ENCODE measurements at regions not wholly inside any gene's neighbourhood (a gene's known extent, or its start where the extent isn't known, plus 50 kb on each side); places are given as distances from the start of the nearest gene placed in this dataset.
"Not testable (repeated sequence)": the region's sequence is repeated elsewhere in the genome, so short reads cannot be mapped to it uniquely, and the experiment has no call there.

DNA sequence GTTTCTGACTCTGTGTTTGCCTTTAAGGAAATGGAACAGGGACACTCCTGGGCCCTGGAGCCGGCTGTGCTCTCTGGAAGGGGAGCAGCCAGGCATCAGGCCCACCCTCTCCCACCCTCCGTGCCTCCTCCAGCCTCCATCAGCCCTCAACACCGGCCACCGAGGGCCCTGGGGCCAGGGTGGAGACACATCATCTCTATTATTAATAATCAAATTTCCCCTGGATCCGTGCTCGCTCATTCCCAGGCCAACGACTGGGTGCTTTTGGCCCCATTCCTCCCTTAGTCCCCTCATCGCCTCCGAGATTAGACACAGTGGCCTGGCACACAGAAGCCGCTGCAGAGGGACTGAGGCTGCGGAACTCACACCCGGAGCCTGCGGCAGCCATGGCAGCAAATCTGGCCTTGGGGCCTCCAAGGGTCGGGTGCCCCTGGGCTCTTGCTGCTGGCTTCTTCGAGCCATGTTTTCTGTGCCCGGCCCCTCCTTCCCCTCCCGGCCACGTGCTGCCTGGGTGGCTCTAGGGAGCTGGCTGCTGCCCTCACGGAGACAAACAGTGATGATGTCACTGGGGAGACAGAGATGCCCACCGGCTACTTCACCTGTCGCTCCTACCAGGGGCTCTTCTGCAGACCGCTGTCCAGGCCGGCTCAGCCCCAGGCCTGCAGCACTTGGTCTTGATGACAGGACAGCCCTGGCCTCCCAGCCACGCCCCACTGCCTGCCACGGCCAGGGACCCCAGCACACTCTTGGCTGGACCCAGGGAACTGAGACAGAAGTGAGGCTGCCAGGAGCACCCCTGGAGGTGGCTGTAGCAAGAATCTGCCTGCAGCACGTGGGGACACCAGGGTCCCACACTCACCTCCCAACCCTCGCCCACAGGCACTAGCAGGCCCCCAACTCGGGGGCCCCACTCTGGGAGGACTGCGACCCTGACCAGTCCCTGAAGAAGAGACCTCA, 76.6 kb upstream of the PPP1R26 start:
- H3K27ac Mint-ChIP-seq, result no peak overlapping the region

DNA sequence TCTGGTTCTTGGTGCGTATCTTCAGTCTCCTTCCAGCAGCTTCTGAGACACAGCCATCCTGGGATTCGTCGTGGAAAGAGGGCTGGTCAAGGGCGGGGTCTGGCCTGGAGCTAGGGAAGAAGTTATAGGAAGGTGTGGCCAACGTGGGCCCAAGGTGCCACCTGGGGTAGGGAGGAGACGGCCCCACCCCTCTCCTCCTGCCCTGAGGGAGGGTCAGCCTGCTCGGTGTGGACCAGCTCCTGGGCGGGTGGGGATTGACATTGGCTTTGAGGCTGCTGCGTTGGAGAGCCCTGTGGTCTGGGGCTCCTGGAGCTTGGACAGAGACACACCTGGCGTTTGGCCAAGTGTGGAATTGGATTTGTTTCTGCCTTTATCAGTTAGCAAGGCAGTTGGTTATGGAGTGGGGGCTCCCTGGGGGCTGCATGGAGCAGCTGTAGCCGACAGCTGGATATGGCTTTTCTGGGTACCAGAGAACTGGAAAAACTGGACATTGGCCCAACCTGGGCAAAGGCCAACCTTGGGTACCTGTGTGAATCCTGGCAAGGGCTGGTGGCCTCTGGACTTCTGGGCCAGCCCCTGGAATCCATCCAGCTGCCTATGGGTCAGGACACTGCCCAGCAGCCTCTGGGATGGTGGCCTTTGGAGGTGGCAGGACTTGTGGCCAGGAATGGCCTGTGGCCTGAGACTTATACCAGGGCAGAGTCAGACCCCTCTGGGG, 75.7 kb upstream of the PPP1R26 start:
- peaks cover 24% of the 10 kb centered on the region for H3K27me3 Mint-ChIP-seq
- no peaks in the 10 kb centered on the region for H3K9me3 Mint-ChIP-seq
- H3K27ac Mint-ChIP-seq, result no peak overlapping the region
- DNase-seq (ENCODE audit: extremely low spot score, unreplicated experiment), result no peak
- TF ChIP-seq, protein P1, sequence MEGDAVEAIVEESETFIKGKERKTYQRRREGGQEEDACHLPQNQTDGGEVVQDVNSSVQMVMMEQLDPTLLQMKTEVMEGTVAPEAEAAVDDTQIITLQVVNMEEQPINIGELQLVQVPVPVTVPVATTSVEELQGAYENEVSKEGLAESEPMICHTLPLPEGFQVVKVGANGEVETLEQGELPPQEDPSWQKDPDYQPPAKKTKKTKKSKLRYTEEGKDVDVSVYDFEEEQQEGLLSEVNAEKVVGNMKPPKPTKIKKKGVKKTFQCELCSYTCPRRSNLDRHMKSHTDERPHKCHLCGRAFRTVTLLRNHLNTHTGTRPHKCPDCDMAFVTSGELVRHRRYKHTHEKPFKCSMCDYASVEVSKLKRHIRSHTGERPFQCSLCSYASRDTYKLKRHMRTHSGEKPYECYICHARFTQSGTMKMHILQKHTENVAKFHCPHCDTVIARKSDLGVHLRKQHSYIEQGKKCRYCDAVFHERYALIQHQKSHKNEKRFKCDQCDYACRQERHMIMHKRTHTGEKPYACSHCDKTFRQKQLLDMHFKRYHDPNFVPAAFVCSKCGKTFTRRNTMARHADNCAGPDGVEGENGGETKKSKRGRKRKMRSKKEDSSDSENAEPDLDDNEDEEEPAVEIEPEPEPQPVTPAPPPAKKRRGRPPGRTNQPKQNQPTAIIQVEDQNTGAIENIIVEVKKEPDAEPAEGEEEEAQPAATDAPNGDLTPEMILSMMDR (conservative IDR thresholded peaks at IDR 0.05), result no peak
- no peaks in the 10 kb centered on the region for H3K36me3 Mint-ChIP-seq
- no peaks in the 10 kb centered on the region for H3K4me1 Mint-ChIP-seq (ENCODE audit: unreplicated experiment)
- no peak overlapping the region for H3K4me3 Mint-ChIP-seq

More for the DNA sequence above, 76.6 kb upstream of the PPP1R26 start:
- Mint-ChIP-seq H3K36me3 (no peaks in the 10 kb centered on the region), H3K4me3 (no peak overlapping the region), H3K4me1 (ENCODE audit: unreplicated experiment) (no peaks in the 10 kb centered on the region), H3K9me3 (no peaks in the 10 kb centered on the region), H3K27me3 (peaks cover 18% of the 10 kb centered on the region)
- TF ChIP-seq, protein P1 (conservative IDR thresholded peaks at IDR 0.05), result no peak
- no peak for DNase-seq (ENCODE audit: extremely low spot score, unreplicated experiment)

DNA sequence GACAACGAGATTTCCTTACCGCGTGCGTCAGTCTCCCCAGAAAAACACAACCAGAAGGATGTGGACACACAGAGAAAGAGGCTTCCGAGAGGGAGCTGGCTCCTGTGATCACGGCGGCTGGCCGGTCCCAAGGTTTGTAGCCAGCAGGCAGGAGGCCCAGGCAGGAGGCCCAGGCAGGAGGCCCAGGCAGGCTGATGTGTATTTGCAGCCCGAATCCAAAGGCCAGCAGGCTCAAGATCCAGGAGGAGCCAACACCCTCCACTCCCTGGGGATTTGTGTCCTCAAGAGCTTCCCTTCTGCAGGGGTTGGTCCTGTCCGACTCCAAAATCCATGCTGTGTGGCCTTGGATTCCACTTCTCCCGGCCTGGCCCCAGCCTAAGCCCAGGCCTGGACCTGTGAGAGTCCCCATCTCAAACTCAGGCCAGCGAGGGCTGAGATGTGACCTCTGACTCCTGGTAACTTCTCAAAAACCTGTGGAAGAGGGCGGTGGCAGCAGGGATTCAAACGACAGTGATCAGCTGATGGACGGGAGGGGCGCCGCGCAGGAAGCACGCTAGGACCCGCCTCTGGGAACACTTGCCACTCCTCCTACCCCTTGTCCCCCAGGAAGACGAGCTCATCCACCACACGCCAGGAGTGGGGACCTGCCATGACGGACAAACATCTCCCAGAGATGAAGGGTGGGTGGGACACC, 75.0 kb upstream of the PPP1R26 start:
- Mint-ChIP-seq H3K27me3 (peaks cover 24% of the 10 kb centered on the region), H3K36me3 (no peaks in the 10 kb centered on the region), H3K4me1 (ENCODE audit: unreplicated experiment) (no peaks in the 10 kb centered on the region), H3K27ac (no peak overlapping the region), H3K9me3 (no peaks in the 10 kb centered on the region), H3K4me3 (no peak overlapping the region)
- DNase-seq (ENCODE audit: extremely low spot score, unreplicated experiment), result no peak
- TF ChIP-seq, protein P1 (conservative IDR thresholded peaks at IDR 0.05), result no peak

DNA sequence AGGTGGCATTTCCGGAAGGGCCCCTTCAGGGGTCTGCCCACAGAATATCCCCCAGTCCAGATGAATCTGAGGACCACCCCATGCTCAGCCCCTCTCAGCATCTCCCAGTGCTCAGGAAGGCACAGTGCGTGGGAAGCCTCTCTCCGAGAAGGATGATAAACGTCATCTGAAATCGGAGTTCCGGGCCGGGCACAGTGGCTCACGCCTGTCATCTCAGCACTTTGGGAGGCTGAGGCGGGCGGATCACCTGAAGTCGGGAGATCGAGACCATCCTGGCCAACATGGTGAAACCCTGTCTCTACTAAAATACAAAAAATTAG, 74.5 kb upstream of the PPP1R26 start:
- not testable (repeated sequence) for H3K36me3 Mint-ChIP-seq; H3K9me3 Mint-ChIP-seq; H3K27ac Mint-ChIP-seq; H3K4me1 Mint-ChIP-seq (ENCODE audit: unreplicated experiment); DNase-seq (ENCODE audit: extremely low spot score, unreplicated experiment); H3K4me3 Mint-ChIP-seq
- H3K27me3 Mint-ChIP-seq, result peaks cover 26% of the 10 kb centered on the region

DNA sequence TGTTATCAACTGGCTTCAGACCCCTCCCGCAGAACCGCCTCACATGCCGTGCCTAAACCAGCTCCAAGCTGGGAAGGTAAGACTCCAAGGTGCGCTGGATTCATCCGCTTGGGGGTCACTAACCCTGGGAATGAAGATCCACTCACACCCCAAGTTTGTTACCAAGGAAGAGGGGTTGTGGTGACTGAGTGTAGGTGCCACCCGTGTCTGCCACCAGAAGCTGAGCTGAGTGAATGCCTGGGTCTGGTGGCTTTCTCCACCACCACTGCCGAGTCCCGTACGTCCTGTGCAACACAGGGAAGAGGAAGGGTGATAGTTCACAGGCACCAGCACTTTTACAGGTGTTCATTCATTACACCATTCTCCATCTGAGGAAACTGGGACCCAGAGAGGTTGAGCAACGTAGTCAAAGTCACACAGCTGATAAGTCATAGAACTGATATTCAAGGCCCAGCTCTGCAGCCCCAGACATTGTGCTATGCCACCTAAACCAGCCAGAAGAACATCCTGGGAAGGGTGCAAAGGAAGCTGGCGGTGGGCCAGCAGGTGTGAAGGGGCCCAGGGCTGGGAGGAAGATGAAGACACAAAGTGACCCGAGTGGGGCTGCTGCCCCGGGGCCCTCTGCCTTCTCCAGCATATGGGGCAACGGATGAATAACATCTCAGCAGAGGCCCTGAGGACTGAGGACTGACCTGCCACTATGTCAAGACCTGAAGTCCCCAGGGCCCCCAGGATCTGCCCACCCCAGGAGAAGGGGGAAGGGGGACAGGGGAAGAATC, 70.9 kb upstream of the PPP1R26 start:
- Mint-ChIP-seq H3K9me3 (no peaks in the 10 kb centered on the region), H3K4me1 (ENCODE audit: unreplicated experiment) (no peaks in the 10 kb centered on the region), H3K27ac (no peak overlapping the region), H3K27me3 (peaks cover 25% of the 10 kb centered on the region), H3K4me3 (no peak overlapping the region), H3K36me3 (no peaks in the 10 kb centered on the region)
- TF ChIP-seq, protein P1 (conservative IDR thresholded peaks at IDR 0.05), result no peak
- no peak for DNase-seq (ENCODE audit: extremely low spot score, unreplicated experiment)

All from type B pancreatic cell (in vitro differentiated cells).